ENCODE measurements at regions not wholly inside any gene's neighbourhood (a gene's known extent, or its start where the extent isn't known, plus 50 kb on each side); places are given as distances from the start of the nearest gene placed in this dataset.

GRCh38 chr6:139438775-139439174 is 64.3 kb upstream of the CITED2 start:
- no peak for DNase-seq
- H2BK5ac ChIP-seq (ENCODE audit: low read length), result no peak overlapping the region
- H3K56ac ChIP-seq (ENCODE audit: low read length), result no peak overlapping the region
- H2BK120ac ChIP-seq (ENCODE audit: low read depth, low read length), result no peak overlapping the region
- H4K8ac ChIP-seq (ENCODE audit: low read depth, low read length), result no peak overlapping the region
- no peak overlapping the region for H3K23ac ChIP-seq (ENCODE audit: low read length)
- H4K5ac ChIP-seq (ENCODE audit: low read length), result no peak overlapping the region
- H3K4me2 ChIP-seq (ENCODE audit: low read length), result no peak overlapping the region
- no peak overlapping the region for H3K4me3 ChIP-seq (ENCODE audit: low read length)
- H3K9ac ChIP-seq (ENCODE audit: low read length), result no peak overlapping the region
- H3K36me3 ChIP-seq (ENCODE audit: control insufficient read depth, insufficient read depth, low read length), result no peaks in the 10 kb centered on the region
- no peak overlapping the region for H3K4ac ChIP-seq (ENCODE audit: low read depth, low read length)
- H3K27ac ChIP-seq (ENCODE audit: low read depth, low read length), result no peak overlapping the region
- H2BK15ac ChIP-seq (replicated peaks; ENCODE audit: low read depth), result no peak overlapping the region
- H2AK5ac ChIP-seq (ENCODE audit: low read length), result no peak overlapping the region
- no peaks in the 10 kb centered on the region for H3K79me2 ChIP-seq (ENCODE audit: control insufficient read depth, insufficient read depth, low read length)
- no peaks in the 10 kb centered on the region for H3K79me1 ChIP-seq (ENCODE audit: low read length)
- 100% methylated on average over 1 of the region's 5 CpGs for WGBS (ENCODE audit: extremely low coverage, insufficient coverage, low lambda C conversion rate)
- H3K4me1 ChIP-seq (ENCODE audit: control insufficient read depth, low read depth, low read length), result no peaks in the 10 kb centered on the region
- H3K18ac ChIP-seq (ENCODE audit: low read length), result no peak overlapping the region
- no peaks in the 10 kb centered on the region for H3K27me3 ChIP-seq (ENCODE audit: insufficient read depth, low read length, poor library complexity)

- Histone ChIP-seq H3K23ac (ENCODE audit: low read length) (no peak overlapping the region), H3K4me3 (ENCODE audit: low read length) (no peak overlapping the region), H2BK5ac (ENCODE audit: low read length) (no peak overlapping the region), H2BK120ac (ENCODE audit: low read depth, low read length) (no peak overlapping the region), H3K27ac (ENCODE audit: low read depth, low read length) (no peak overlapping the region), H3K9ac (ENCODE audit: low read length) (no peak overlapping the region), H3K4ac (ENCODE audit: low read depth, low read length) (no peak overlapping the region), H3K18ac (ENCODE audit: low read length) (no peak overlapping the region), H3K79me2 (ENCODE audit: control insufficient read depth, insufficient read depth, low read length) (no peaks in the 10 kb centered on the region), H4K5ac (ENCODE audit: low read length) (no peak overlapping the region), H3K36me3 (ENCODE audit: control insufficient read depth, insufficient read depth, low read length) (no peaks in the 10 kb centered on the region), H2BK15ac (replicated peaks; ENCODE audit: low read depth) (no peak overlapping the region), H3K56ac (ENCODE audit: low read length) (no peak overlapping the region), H4K8ac (ENCODE audit: low read depth, low read length) (no peak overlapping the region), H3K27me3 (ENCODE audit: insufficient read depth, low read length, poor library complexity) (no peaks in the 10 kb centered on the region), H3K4me2 (ENCODE audit: low read length) (no peak overlapping the region), H3K4me1 (ENCODE audit: control insufficient read depth, low read depth, low read length) (no peaks in the 10 kb centered on the region), H3K79me1 (ENCODE audit: low read length) (no peaks in the 10 kb centered on the region), H2AK5ac (ENCODE audit: low read length) (no peak overlapping the region)
- no peak for DNase-seq
- WGBS (ENCODE audit: extremely low coverage, insufficient coverage, low lambda C conversion rate), result no CpG with 5 or more reads among the region's 3 CpGs
Observed at GRCh38 chr6:139436957-139437348, 62.5 kb upstream of the CITED2 start.

- Histone ChIP-seq H3K4ac (ENCODE audit: low read depth, low read length) (no peak overlapping the region), H2BK15ac (replicated peaks; ENCODE audit: low read depth) (no peak overlapping the region), H2BK5ac (ENCODE audit: low read length) (no peak overlapping the region), H3K9ac (ENCODE audit: low read length) (no peak overlapping the region), H2AK5ac (ENCODE audit: low read length) (no peak overlapping the region), H3K4me1 (ENCODE audit: control insufficient read depth, low read depth, low read length) (no peaks in the 10 kb centered on the region), H3K79me1 (ENCODE audit: low read length) (no peaks in the 10 kb centered on the region), H3K56ac (ENCODE audit: low read length) (no peak overlapping the region), H3K27ac (ENCODE audit: low read depth, low read length) (no peak overlapping the region), H4K8ac (ENCODE audit: low read depth, low read length) (no peak overlapping the region), H4K5ac (ENCODE audit: low read length) (no peak overlapping the region), H3K23ac (ENCODE audit: low read length) (no peak overlapping the region), H3K36me3 (ENCODE audit: control insufficient read depth, insufficient read depth, low read length) (no peaks in the 10 kb centered on the region), H3K79me2 (ENCODE audit: control insufficient read depth, insufficient read depth, low read length) (no peaks in the 10 kb centered on the region), H3K4me2 (ENCODE audit: low read length) (no peak overlapping the region), H3K27me3 (ENCODE audit: insufficient read depth, low read length, poor library complexity) (no peaks in the 10 kb centered on the region), H3K4me3 (ENCODE audit: low read length) (no peak overlapping the region), H3K18ac (ENCODE audit: low read length) (no peak overlapping the region), H2BK120ac (ENCODE audit: low read depth, low read length) (no peak overlapping the region)
- DNase-seq, result no peak
- no CpG with 5 or more reads among the region's 7 CpGs for WGBS (ENCODE audit: extremely low coverage, insufficient coverage, low lambda C conversion rate)
Observed at GRCh38 chr6:139436200-139436956, 61.9 kb upstream of the CITED2 start.

GRCh38 chr6:139433631-139434419 is 59.4 kb upstream of the CITED2 start:
- no CpG with 5 or more reads among the region's 2 CpGs for WGBS (ENCODE audit: extremely low coverage, insufficient coverage, low lambda C conversion rate)
- Histone ChIP-seq H3K36me3 (ENCODE audit: control insufficient read depth, insufficient read depth, low read length) (no peaks in the 10 kb centered on the region), H3K4me2 (ENCODE audit: low read length) (no peak overlapping the region), H2BK5ac (ENCODE audit: low read length) (no peak overlapping the region), H2BK15ac (replicated peaks; ENCODE audit: low read depth) (no peak overlapping the region), H4K5ac (ENCODE audit: low read length) (no peak overlapping the region), H2AK5ac (ENCODE audit: low read length) (no peak overlapping the region), H3K23ac (ENCODE audit: low read length) (no peak overlapping the region), H3K18ac (ENCODE audit: low read length) (no peak overlapping the region), H4K8ac (ENCODE audit: low read depth, low read length) (no peak overlapping the region), H3K4me3 (ENCODE audit: low read length) (no peak overlapping the region), H2BK120ac (ENCODE audit: low read depth, low read length) (no peak overlapping the region), H3K79me1 (ENCODE audit: low read length) (no peaks in the 10 kb centered on the region), H3K27ac (ENCODE audit: low read depth, low read length) (no peak overlapping the region), H3K4me1 (ENCODE audit: control insufficient read depth, low read depth, low read length) (peaks cover 3% of the 10 kb centered on the region), H3K4ac (ENCODE audit: low read depth, low read length) (no peak overlapping the region), H3K27me3 (ENCODE audit: insufficient read depth, low read length, poor library complexity) (no peaks in the 10 kb centered on the region), H3K79me2 (ENCODE audit: control insufficient read depth, insufficient read depth, low read length) (no peaks in the 10 kb centered on the region), H3K9ac (ENCODE audit: low read length) (no peak overlapping the region), H3K56ac (ENCODE audit: low read length) (no peak overlapping the region)
- peak; percentile 31 for DNase-seq

GRCh38 chr6:139431602-139431956 is 57.1 kb upstream of the CITED2 start:
- Histone ChIP-seq H3K27ac (ENCODE audit: low read depth, low read length) (no peak overlapping the region), H3K4me2 (ENCODE audit: low read length) (no peak overlapping the region), H2BK120ac (ENCODE audit: low read depth, low read length) (no peak overlapping the region), H3K4ac (ENCODE audit: low read depth, low read length) (no peak overlapping the region), H3K27me3 (ENCODE audit: insufficient read depth, low read length, poor library complexity) (no peaks in the 10 kb centered on the region), H3K56ac (ENCODE audit: low read length) (no peak overlapping the region), H3K79me2 (ENCODE audit: control insufficient read depth, insufficient read depth, low read length) (no peaks in the 10 kb centered on the region), H2AK5ac (ENCODE audit: low read length) (no peak overlapping the region), H3K18ac (ENCODE audit: low read length) (no peak overlapping the region), H3K79me1 (ENCODE audit: low read length) (no peaks in the 10 kb centered on the region), H2BK5ac (ENCODE audit: low read length) (no peak overlapping the region), H4K8ac (ENCODE audit: low read depth, low read length) (no peak overlapping the region), H3K4me1 (ENCODE audit: control insufficient read depth, low read depth, low read length) (peaks cover 3% of the 10 kb centered on the region), H3K4me3 (ENCODE audit: low read length) (no peak overlapping the region), H4K5ac (ENCODE audit: low read length) (no peak overlapping the region), H3K9ac (ENCODE audit: low read length) (no peak overlapping the region), H3K23ac (ENCODE audit: low read length) (no peak overlapping the region), H3K36me3 (ENCODE audit: control insufficient read depth, insufficient read depth, low read length) (no peaks in the 10 kb centered on the region), H2BK15ac (replicated peaks; ENCODE audit: low read depth) (no peak overlapping the region)
- DNase-seq, result no peak

All from mesendoderm (in vitro differentiated cells).